Uterus (tissue), 3 donors: ENCODE measurements at regions not wholly inside any gene's neighbourhood (a gene's known extent, or its start where the extent isn't known, plus 50 kb on each side); places are given as distances from the start of the nearest gene placed in this dataset.

Experiments used
- DNase-seq, 2 donors: peaks; one replicate each; pipeline ENCODE4 v3.0.0-alpha.2; 2019 to 2020
- H3K27ac ChIP-seq, 2 donors: fragments of 200-600 bp; sonication (generic); 1 replicate in 1 of 2; 2 replicates in 1 of 2; pipeline ENCODE4 v1.5.1; 2016 to 2018
- H3K27me3 ChIP-seq, 2 donors: fragments of 200-600 bp; sonication (generic); one replicate each; pipeline ENCODE4 v1.5.1; 2018 to 2019; ENCODE audit warnings: control low read depth in 1 of 2
- H3K36me3 ChIP-seq, 2 donors: fragments of 200-600 bp; sonication (generic); one replicate each; pipeline ENCODE4 v1.5.1; 2019; ENCODE audit warnings: control low read depth in 1 of 2
- H3K4me1 ChIP-seq, 2 donors: fragments of 200-600 bp; sonication (generic); one replicate each; pipeline ENCODE4 v1.5.1; 2018 to 2019; ENCODE audit warnings: control low read depth in 1 of 2
- H3K4me3 ChIP-seq, 2 donors: fragments of 200-600 bp; sonication (generic); 1 replicate in 1 of 2; 2 replicates in 1 of 2; pipeline ENCODE4 v1.5.1; 2018 to 2019; ENCODE audit warnings: mild to moderate bottlenecking in 1 of 2
- H3K9me3 ChIP-seq, 2 donors: fragments of 200-600 bp; sonication (generic); one replicate each; pipeline ENCODE4 v1.5.1; 2019; ENCODE audit warnings: control low read depth in 1 of 2
- POLR2A ChIP-seq, 2 donors: fragments of 450-650 bp; IDR thresholded peaks; one replicate each; pipeline ENCODE4 v1.6.1; 2016; ENCODE audit warnings: antibody characterized with exemption in 2 of 2, mild to moderate bottlenecking in 1 of 2, moderate library complexity in 1 of 2
- intact Hi-C: fragments of 100-400 bp; cut with DNase I; formaldehyde crosslinking; loops from one replicate; pipeline ENCODE4 v1.15.1; 2023; ENCODE audit warnings: low total_unique reads
- TF ChIP-seq, protein P1 (sequence below), 4 experiments: fragments of 200-600 bp in 2 of 4; fragments of 450-650 bp in 2 of 4; sonication (generic) in 2 of 4; IDR thresholded peaks; one replicate each; pipeline ENCODE4 v1.5.1; 2016 to 2019; ENCODE audit warnings: antibody characterized with exemption in 4 of 4, mild to moderate bottlenecking in 2 of 4, moderate library complexity in 1 of 4
- donor health status: DM: yes; HTN: yes; CAD: no.

DNA sequence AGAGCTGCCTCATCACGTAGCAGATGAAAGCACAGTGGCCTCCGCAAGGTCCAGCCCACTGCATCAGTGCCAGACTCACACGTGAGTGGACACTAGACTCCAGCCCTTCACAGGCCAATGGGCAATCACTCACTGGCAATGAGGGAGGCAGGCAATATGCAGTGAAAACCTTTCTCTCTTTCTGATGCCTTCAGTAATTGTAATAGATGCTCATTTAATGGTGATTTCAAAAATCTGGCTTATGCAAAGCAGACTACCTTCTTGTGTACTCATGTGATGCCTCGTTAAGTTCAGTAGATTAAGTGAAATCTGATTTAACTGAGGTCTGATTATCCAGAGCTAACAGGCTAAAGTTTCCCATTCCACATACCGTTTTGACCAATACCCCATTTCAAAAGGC lies 546.9 kb downstream of the MIAT start:
- intact Hi-C loops = no loop called here
- TF ChIP-seq, protein P1, sequence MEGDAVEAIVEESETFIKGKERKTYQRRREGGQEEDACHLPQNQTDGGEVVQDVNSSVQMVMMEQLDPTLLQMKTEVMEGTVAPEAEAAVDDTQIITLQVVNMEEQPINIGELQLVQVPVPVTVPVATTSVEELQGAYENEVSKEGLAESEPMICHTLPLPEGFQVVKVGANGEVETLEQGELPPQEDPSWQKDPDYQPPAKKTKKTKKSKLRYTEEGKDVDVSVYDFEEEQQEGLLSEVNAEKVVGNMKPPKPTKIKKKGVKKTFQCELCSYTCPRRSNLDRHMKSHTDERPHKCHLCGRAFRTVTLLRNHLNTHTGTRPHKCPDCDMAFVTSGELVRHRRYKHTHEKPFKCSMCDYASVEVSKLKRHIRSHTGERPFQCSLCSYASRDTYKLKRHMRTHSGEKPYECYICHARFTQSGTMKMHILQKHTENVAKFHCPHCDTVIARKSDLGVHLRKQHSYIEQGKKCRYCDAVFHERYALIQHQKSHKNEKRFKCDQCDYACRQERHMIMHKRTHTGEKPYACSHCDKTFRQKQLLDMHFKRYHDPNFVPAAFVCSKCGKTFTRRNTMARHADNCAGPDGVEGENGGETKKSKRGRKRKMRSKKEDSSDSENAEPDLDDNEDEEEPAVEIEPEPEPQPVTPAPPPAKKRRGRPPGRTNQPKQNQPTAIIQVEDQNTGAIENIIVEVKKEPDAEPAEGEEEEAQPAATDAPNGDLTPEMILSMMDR (IDR thresholded peaks at IDR 0.05) = no peak
- TF ChIP-seq POLR2A (IDR thresholded peaks at IDR 0.05) = no peak
- no peak overlapping the region for H3K4me3 ChIP-seq
- no peaks in the 10 kb centered on the region for H3K4me1 ChIP-seq
- H3K27me3 ChIP-seq = no peaks in the 10 kb centered on the region
- no peaks in the 10 kb centered on the region for H3K9me3 ChIP-seq
- no peak overlapping the region for H3K27ac ChIP-seq
- DNase-seq = no peak
- no peaks in the 10 kb centered on the region for H3K36me3 ChIP-seq

DNA sequence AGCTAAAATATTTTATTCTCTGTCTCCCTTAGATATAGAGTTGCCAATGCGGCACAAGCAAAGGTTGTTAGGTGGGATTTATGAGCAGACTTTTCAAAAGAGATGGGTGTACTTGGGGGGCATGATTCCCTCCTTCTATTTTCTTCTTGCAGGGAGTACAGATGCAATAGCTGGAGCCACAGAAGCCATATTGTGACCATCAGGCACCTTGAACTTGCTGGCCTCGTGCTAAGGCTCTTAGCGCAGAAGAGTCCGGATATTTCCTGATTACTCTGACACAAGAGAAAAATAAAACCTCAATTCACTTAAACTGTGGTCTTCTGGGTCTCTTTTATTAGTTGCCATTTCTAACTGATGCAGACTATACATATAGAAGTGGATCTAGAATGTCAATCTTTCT lies 547.4 kb downstream of the MIAT start:
- H3K36me3 ChIP-seq = no peaks in the 10 kb centered on the region
- intact Hi-C loops = no loop called here
- H3K27me3 ChIP-seq = no peaks in the 10 kb centered on the region
- H3K27ac ChIP-seq = no peak overlapping the region
- H3K4me1 ChIP-seq = no peaks in the 10 kb centered on the region
- H3K9me3 ChIP-seq = no peaks in the 10 kb centered on the region
- no peak for DNase-seq
- H3K4me3 ChIP-seq = no peak overlapping the region
- TF ChIP-seq, protein P1 (IDR thresholded peaks at IDR 0.05) = no peak
- no peak for TF ChIP-seq POLR2A (IDR thresholded peaks at IDR 0.05)

- Histone ChIP-seq H3K36me3 (no peaks in the 10 kb centered on the region), H3K4me1 (no peaks in the 10 kb centered on the region), H3K27ac (no peak overlapping the region), H3K4me3 (no peak overlapping the region), H3K27me3 (no peaks in the 10 kb centered on the region), H3K9me3 (no peaks in the 10 kb centered on the region)
- intact Hi-C loops = no loop called here
- no peak for TF ChIP-seq POLR2A (IDR thresholded peaks at IDR 0.05)
- TF ChIP-seq, protein P1 (IDR thresholded peaks at IDR 0.05) = no peak
- DNase-seq = no peak
Observed at GRCh38 chr22:27205492-27206373, 548.3 kb downstream of the MIAT start.

GRCh38 chr22:27206374-27207133 lies 549.2 kb downstream of the MIAT start:
- intact Hi-C loops = no loop called here
- no peak for TF ChIP-seq POLR2A (IDR thresholded peaks at IDR 0.05)
- TF ChIP-seq, protein P1 (IDR thresholded peaks at IDR 0.05) = no peak
- no peaks in the 10 kb centered on the region for H3K36me3 ChIP-seq
- DNase-seq = no peak
- H3K27me3 ChIP-seq = no peaks in the 10 kb centered on the region
- H3K4me1 ChIP-seq = no peaks in the 10 kb centered on the region
- no peak overlapping the region for H3K4me3 ChIP-seq
- no peak overlapping the region for H3K27ac ChIP-seq
- no peaks in the 10 kb centered on the region for H3K9me3 ChIP-seq

- no peaks in the 10 kb centered on the region for H3K36me3 ChIP-seq
- no peaks in the 10 kb centered on the region for H3K27me3 ChIP-seq
- H3K27ac ChIP-seq = no peak overlapping the region
- no peak overlapping the region for H3K4me3 ChIP-seq
- H3K9me3 ChIP-seq = no peaks in the 10 kb centered on the region
- intact Hi-C loops = no loop called here
- no peak for DNase-seq
- H3K4me1 ChIP-seq = no peaks in the 10 kb centered on the region
- TF ChIP-seq POLR2A (IDR thresholded peaks at IDR 0.05) = no peak
- TF ChIP-seq, protein P1 (IDR thresholded peaks at IDR 0.05) = no peak
Observed at GRCh38 chr22:27207266-27207665, 549.9 kb downstream of the MIAT start.
